GM21825 (cell line): ENCODE measurements at regions not wholly inside any gene's neighbourhood (a gene's known extent, or its start where the extent isn't known, plus 50 kb on each side); places are given as distances from the start of the nearest gene placed in this dataset.
"Not testable (repeated sequence)": the region's sequence is repeated elsewhere in the genome, so short reads cannot be mapped to it uniquely, and the experiment has no call there.

Experiments
- ATAC-seq: cut with Tn5 transposase; IDR thresholded peaks from one replicate; pipeline ENCODE4 v1.9.1; 2021; ENCODE audit warnings: mild to moderate bottlenecking, moderate library complexity; ENCODE audit not compliant: unreplicated experiment

DNA sequence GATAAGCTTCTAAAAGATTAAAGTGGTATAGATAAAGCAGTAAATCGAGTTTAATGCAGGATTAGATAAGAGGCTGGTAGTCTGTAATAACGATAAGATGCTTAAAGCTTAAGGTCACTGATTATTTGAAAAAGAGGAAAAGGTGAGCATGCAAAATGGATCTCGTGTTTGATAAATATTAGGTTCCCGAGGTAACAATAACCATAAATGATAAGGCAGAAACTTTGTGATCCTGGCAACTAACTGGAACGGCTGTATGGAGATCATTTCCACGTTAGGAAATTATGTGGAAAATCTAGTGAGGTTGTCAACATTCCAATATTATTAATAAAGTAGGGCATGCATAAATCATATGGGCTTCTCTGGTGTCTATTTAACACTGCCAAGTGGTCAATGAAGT is 255.5 kb downstream of the EFCAB11 start:
- ATAC-seq = no peak

DNA sequence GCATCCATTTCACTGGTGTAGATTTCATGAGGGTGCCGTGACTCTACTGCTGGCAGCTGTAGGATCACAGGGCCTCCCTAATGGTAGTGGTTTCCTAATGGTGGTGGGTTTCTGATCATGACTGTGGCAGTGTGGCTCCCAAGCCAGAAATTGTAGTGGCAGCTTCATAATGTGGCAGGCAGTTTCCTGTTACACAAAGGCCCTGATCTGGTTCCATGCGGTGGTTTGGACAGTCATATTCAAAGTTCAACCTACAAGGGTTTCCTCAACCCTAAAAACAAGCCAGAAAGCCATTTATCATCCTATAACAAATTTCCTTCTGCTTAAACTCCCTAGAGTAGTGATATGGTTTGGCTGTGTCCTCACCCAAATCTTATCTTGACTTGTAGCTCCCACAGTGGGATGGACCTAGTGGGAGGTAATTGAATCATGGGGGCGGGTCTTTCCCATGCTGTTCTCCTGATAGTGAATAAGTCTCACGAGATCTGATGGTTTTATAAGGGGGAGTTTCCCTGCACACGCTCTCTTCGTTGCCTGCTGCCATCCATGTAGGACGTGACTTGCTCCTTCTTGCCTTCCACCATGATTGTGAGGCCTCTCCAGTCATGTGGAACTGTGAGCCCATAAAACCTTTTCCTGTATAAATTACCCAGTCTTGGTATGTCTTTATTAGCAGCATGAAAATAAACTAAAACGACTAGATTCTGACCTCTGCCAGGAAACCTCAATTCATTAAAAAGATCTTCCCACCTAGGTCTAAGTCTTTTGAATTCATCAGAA is 257.1 kb downstream of the EFCAB11 start:
- ATAC-seq = no peak

DNA sequence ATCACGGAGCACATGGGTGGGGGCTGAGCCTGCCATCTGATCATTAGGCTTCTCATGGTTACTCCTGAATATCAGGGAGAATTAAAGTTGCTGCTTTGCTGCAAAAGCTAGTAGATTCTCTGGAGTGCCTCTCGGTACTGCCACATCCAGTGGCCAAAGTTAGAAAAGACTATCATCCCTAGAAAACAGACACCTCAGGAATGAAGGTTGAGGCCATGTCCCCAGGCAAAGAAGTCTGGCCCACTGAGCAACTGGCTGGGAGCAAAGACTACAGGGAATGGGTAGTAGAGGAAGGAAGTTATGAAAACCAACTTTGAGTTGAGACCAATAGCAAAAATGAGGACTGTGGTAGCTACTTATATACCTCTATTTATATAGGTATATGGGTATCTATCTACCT is 258.7 kb downstream of the EFCAB11 start:
- no peak for ATAC-seq

DNA sequence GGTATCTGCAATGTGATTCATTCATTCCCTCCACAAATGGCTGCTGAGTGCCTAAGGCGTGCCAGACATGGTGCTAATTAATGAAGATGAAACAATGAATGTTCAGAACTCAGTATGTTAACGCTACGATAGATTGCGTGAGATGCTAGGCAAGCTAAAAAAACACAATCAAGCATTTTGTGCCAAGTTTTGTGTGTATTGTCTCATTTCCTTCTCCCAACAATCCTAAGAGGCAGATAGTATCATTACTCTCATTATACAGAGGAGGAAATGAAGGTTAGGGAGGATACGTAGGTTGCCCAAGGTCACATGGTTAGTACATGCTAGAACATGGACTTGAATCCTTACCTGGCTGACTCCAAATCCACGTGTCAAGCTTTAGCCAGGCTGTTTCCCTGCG is 264.4 kb downstream of the EFCAB11 start:
- no peak for ATAC-seq

DNA sequence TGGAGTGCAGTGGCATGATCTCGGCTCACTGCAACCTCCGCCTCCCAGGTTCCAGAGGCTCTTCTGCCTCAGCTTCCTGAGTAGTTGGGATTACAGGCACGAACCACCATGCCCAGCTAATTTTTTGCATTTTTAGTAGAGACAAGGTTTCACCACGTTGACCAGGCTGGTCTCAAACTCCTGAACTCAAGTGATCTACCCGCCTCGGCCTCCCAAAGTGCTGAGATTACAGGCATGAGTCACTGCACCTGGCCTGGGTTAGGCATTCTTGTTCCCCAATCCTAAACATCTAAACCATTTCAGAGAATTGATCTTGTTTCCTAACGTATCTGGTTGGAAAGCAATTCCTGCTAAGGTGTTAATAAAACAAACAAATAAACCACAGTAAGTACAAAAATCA is 264.8 kb downstream of the EFCAB11 start:
- not testable (repeated sequence) for ATAC-seq

DNA sequence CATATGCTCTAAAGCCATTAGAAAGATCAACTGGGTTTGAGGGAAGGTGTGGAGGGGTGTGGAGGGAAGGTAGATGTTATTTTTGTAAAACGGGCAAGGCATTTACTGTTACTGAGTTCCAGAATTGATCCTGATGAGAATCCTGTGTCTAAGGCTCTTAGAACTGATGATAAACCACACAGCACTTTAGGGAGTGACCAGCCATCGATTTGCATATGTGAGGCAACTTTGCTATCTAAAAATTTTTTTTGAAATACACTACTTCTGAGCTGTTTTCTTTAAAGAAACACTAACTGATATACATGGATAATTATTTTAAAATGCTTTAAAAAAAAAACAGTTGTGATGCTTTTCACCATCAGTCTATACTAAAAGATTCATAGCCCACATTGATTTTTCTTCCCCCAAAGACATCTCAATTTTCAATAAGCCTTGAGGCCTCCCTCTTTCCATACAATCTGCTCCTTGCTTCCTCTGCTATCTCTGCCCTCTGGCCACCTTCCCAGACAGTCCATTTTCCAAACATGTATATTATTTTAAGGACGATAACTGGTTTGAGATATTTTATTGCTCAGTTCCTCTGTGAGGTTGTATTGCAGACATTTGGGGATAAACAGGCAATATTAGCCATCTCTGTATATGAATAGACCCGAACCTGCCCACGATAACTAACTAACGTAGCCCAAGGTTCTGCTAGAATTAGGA is 265.9 kb downstream of the EFCAB11 start:
- ATAC-seq = no peak

DNA sequence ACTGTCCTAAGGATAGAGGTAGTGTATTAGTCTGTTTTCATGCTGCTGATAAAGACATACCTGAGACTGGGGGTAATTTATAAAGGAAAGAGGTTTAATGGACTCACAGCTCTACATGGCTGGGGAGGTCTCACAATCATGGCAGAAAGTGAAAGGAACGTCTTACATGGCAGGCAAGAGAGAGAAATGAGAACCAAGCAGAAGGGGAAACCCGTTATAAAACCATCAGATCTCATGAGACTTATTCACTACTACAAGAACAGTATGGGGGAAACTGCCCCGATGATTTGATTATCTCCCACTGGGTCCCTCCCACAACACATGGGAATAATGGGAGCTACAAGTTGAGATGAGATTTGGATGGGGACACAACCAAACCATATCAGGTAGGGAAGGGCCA is 267.4 kb downstream of the EFCAB11 start:
- not testable (repeated sequence) for ATAC-seq

DNA sequence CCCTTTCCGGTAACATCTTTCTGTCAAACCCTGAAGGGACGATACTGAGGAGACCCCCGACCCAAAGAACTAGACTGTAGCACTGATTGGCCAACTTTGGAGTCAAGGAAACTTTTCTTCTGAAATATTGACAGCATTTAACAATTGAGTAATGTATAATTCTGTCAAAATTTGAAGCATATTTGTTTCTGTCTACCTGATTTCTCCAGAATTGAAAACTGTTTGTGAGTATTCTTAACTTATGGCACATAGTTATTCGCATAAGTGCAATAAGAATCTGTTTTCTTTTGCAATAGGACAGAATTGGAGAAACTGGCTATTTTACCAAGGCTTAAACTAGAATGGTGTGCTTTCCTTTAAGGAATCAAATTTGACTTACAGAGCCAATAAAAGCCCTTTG is 267.1 kb upstream of the FOXN3 start:
- no peak for ATAC-seq

DNA sequence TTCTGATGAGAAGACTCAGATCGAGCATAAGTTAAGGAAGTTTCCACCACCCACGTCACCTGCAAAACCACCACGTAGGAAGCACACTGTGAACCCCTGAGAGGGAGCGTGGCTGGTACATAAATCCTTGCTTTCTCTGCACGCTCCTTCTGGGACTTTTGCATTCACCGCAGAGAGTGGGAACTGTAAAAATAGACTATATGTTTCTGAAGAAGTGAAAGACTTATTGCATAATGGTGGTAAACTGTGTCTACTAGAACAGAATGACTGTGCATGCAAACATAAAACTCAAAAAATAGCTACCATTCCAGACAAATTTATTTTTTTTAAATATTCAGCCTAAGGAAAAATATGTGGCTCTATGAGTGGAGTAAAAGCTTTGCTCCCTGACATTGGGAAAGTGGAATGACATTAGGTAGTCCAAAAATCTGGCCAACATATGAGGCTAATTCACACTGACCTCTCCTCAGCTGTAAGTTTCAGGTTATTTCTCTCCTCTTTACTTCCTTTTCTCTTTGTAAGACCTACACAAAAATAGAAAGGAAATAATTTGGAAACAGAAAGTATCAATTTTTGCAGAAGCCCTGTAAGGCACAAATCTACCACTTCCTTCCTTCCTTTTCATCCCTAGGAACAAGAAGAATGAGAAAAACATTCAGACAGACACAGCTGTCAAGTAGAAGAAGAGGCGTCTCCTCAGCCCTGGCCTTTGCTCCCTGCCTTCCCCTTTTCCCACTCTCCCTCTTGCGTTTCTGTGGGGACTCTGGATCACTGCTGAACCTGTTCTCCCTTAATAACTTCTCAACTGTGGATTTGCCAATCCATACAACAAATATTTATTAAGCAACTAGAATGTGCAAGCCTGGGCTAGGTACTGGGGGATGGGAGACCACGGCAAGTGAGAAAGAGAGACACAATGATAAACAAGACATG is 264.3 kb upstream of the FOXN3 start:
- peak; percentile 90 for ATAC-seq

DNA sequence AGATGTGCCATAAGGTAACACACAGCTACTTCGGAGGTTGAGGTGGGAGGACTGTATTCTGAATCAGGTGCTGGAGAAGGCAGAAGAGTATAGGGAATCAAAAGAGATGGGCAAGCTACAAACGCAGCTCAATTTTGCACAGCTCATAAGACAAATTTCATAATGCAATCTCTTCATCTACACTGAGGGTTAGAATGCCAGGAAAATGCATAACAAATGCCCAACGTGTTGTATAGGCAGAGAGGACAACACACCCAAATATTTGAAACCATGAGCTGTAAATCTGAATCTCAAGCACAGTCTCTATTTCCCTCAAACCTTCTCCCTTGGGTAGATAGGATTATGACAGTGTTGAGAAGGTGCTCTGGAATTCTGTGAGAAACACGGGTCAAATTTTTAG is 263.1 kb upstream of the FOXN3 start:
- ATAC-seq = no peak

DNA sequence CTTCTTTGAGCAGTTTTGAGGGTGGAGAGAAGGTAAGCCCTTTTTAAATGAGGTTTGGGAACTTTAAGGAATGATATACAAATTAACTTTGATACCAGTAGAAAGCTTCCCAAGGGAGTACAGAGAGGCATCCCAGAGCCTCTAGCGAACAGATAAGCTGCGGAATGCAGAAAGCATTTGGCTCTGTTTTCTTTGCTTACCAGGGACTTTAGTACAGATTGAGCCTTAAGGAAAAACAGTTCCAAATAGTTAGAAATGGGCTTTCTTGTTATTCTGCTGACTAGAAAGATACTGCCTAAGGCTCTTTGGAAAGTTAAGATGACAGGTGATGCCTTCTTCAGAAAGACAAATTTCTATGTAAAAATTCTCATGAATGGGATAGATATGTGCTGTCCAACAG is 261.7 kb upstream of the FOXN3 start:
- ATAC-seq = no peak

DNA sequence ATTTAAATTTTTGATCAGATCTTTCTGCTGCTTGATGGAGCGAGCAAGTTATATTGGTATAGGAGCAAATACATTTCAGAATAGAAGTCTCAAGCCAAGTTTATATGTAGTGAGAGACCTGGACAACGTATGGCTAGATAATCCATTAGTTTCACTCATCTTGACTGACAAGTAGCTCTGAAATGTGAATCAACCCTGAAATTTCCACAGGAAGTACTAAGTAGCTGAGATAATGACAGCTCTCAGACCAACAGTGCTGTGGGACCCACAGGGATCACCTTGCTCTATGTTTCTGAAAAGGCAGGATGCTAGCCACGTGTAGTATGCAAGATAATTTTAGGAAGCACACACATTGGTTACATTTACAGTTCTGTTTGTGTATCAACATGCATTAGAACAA is 258.6 kb upstream of the FOXN3 start:
- ATAC-seq = no peak

DNA sequence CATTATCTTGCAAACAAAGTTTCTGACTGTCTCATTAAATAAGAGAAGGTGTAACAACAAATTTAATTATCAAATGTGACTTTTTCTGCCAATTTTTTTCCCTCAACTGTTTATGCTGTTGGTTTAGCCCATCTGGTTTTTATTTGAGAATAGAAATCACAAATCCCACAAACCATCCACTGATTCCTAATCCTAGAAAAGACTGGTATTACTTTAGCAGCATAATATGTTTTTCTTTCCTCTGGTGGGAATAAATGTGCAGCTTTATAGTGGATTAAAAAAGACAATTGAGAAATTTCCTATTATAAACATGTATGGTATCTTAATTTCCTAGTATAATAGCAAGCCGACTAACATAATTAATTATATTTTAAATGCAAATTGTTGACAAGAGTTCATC is 257.9 kb upstream of the FOXN3 start:
- ATAC-seq = no peak

DNA sequence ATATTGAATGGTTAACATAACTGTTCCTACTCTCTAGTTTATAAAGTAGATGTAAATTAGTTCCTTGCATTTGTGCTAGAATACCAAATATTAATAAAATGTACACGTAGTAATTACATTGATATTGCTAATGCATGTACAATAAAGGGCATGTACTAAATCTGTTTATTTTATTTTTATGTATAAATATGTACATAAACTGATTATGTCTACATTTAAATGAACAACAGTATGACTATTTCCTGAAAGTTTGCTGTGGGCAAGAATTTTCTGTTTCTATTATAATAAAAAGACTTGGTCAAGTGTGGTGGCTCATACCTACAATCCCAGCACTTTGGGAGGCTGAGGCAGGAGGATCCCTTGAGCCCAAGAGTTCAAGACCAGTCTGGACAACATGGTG is 257.2 kb upstream of the FOXN3 start:
- no peak for ATAC-seq

DNA sequence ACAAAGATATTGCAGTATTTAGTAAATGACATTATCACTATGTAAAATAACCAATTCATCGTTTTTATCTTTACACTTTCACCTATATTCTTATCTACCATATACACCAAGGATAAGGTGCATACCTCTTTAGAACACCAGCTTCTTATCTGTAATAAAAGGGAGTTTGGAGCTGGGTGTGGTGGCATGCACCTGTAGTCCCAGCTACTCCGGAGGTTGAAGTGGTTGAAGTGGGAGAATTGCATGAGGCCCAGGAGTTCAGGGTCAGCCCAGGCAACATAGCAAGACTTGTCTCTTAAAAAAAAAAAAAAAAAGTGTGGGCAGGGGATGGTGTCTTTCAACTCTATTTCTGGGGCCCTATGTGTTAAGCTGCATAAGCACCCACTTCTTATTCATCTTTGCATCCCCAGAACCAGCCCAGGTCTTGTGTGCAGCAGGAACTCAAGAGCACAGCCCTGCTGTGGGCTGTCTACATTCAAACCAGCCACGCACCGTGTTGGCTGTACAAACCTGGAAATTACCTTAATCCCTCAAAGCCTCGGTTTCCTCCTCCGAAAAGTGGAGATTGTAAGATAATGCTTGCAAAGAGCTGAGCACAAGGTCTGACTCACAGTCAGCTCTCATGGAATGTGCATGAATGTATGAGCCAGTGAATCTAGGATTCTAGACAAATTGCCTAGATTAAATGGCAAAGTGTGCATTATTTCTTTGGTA is 256.6 kb upstream of the FOXN3 start:
- no peak for ATAC-seq

DNA sequence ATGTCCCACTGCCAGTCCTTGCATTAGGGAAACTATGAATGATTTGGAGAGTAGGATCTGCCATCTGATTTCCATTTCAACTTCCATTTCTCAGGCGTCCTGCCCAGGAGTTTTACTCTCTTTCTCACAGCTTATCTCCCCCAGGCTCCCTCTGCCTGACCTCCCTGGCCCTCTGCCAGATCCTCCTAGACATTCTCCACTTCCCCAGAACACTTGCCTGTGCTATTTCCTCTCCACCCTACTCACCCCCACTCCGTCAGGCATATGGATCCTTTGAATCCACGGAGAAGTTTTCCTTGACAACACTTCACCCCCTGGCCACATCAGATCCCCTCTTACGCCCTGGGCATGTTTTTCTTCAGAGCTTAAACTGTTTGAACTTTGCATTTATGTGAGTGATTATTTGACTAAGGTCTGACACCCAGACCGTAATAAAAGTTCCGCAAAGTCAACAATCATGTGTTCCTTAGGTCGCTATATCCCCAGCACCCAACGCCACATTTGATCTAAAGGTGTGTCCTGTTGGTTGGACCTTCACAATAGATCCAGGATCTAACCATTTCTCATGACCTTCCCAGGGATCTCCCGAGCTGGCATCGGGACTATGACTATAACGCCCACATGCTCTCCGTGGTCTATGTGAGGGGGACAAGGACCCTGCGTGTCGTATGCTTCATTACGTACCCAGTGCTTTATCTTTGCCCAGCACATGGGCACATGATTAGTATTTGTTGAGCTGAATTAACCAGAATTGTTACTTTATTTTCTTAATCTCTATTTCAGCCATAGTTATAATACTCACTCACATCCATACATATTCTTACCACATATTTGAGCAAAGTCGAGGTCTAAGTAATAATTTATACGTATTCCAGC is 255.8 kb upstream of the FOXN3 start:
- ATAC-seq = no peak

DNA sequence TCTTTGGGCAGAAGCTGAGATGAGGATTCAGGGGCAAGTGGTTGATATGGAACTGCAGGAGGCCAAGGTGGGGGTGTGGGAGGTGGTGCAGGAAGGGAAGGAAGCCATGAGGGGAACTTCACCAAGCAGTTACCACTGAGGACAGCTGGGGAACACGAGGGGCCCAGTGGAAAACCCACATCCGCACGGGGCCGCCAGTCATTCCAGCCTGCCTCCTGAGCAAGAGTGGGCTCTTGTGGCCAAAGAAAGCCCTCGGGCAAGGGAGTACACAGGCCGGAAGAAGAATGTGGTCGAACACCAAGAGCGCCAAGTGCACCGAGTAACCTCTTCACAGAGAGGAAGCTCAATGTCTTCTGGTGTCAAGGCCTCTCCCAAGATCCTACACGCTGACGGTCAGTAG is 252.2 kb upstream of the FOXN3 start:
- ATAC-seq = no peak

DNA sequence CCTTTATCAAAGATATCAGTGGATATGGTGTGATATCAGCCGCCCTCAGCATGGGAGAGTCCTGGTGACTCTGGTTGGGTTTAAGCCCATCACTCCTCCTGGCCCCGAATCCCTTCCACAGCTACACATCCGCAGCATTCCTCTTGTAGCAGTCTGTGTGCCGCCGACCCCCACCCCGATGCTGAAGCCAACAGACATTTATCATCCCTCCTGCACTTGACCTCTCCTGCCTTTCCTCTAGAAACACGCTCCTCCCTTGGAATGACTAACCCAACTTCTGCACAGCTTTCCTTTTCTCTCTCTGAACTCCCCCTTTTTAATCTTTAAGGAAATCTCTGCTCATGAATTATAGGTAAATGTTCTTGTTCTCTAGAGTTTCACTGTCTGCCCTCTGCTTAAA is 250.9 kb upstream of the FOXN3 start:
- no peak for ATAC-seq

DNA sequence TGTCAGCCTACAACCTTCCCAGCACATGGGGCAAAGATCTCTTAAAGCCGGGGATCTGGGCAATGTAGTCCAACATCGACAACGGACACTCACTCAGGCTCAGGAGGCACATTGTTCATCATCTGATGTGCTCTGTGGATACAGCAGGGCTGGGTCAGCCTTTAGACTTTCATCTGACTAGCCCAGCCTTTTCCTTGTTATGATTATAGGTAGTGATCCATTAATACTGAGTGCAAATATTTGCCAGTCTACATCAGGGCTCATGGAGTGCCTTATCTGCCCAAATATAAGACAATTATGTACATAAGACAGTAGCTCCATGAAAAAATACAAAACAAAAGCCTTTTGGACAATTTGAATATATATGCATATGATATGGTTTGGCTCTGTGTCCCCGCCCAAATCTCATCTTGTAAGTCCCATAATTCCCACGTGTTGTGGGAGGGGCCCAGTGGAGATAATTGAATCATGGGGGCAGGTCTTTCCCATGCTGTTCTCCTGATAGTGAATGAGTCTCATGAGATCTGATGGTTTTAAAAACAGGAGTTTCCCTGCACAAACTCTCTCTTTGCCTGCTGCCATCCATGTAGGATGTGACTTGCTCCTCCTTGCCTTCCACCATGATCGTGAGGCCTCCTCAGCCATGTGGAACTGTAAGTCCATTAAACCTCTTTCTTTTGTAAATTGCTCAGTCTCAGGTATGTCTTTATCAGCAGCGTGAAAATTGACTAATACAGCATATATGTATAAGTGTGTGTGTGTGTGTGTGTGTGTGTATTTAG is 248.5 kb upstream of the FOXN3 start:
- ATAC-seq = not testable (repeated sequence)
